ENCODE measurements at regions not wholly inside any gene's neighbourhood (a gene's known extent, or its start where the extent isn't known, plus 50 kb on each side); places are given as distances from the start of the nearest gene placed in this dataset.

- Histone ChIP-seq H4K20me1 (ENCODE audit: insufficient read depth, low read length) (no peaks in the 10 kb centered on the region), H3K36me3 (replicated peaks; ENCODE audit: low read depth, low read length) (no peaks in the 10 kb centered on the region), H3K9me3 (ENCODE audit: insufficient read depth, low read length) (no peaks in the 10 kb centered on the region; the same call in 1 of the 2 replicates), H3K27me3 (ENCODE audit: low read depth, low read length) (no peaks in the 10 kb centered on the region), H3K4me1 (ENCODE audit: low read length) (peaks cover 91% of the 10 kb centered on the region), H2AFZ (ENCODE audit: low read depth, low read length) (no peak overlapping the region), H3K79me2 (ENCODE audit: low read length) (no peaks in the 10 kb centered on the region), H3K4me2 (ENCODE audit: low read length) (peak overlapping the region; percentile 48), H3K27ac (ENCODE audit: low read length) (peak overlapping the region; percentile 93), H3K4me3 (ENCODE audit: low read length) (no peak overlapping the region), H3K9ac (ENCODE audit: low read length) (peak overlapping the region; percentile 40)
- no peak for TF ChIP-seq CTCF (IDR thresholded peaks at IDR 0.05; ENCODE audit: low read depth, low read length)
- no peak for TF ChIP-seq EZH2phosphoT487 (IDR thresholded peaks at IDR 0.05; ENCODE audit: low read depth)
These were observed 52.2 kb upstream of the ZPBP start for GRCh38 chr7:50145226-50145625.

All from OCI-LY3 (cell line).